GM13976 (cell line): ENCODE measurements at regions not wholly inside any gene's neighbourhood (a gene's known extent, or its start where the extent isn't known, plus 50 kb on each side); places are given as distances from the start of the nearest gene placed in this dataset.

Experiments
- DNase-seq: peaks from one replicate; pipeline ENCODE4 v3.0.0; 2012; ENCODE audit warnings: low spot score
- CTCF ChIP-seq: IDR thresholded peaks from 2 replicates; pipeline ENCODE4 v1.5.1; 2012; ENCODE audit warnings: borderline replicate concordance, mild to moderate bottlenecking; ENCODE audit not compliant: insufficient read depth; ENCODE audit errors: extremely low read depth, missing control alignments, control extremely low read depth
- in situ Hi-C: fragments of 300-500 bp; cut with MboI; formaldehyde crosslinking; loops from one replicate; pipeline ENCODE4 v1.12.0; 2022; ENCODE audit warnings: low sequenced_read_pairs, mixed read lengths, inconsistent platforms; ENCODE audit not compliant: unreplicated experiment

GRCh38 chr12:97616946-97617345 lies 154.3 kb downstream of the RMST start:
- TF ChIP-seq CTCF, result no peak
- DNase-seq, result no peak
- in situ Hi-C loops, result no loop called here

- in situ Hi-C loops, result no loop called here
- TF ChIP-seq CTCF, result no peak
- DNase-seq, result no peak
These were observed 166.4 kb downstream of the RMST start for GRCh38 chr12:97628962-97629361.

- in situ Hi-C loops, result no loop called here
- DNase-seq, result no peak
- TF ChIP-seq CTCF, result no peak
These were observed 166.8 kb downstream of the RMST start for GRCh38 chr12:97629382-97629781.

DNA sequence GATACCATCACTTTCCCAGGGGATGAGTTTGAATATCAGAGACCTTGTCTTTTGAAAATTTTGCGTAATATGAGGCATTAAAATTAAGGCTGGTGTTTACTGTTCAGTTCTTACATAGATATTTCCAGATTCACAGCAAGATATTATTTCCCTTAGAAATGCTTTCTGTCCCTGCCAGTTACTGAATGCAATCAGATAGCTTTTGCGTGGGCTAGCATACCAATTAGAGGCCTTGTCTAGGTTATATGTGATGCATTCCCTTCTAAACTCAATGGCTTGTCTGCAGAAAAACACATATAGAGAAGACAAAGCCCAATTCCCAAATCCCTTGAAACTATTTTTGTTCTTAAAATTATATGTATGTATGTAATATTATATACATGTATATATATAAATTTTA lies 167.8 kb downstream of the RMST start:
- in situ Hi-C loops, result no loop called here
- DNase-seq, result no peak
- TF ChIP-seq CTCF, result no peak

GRCh38 chr12:97630875-97631274 lies 168.3 kb downstream of the RMST start:
- TF ChIP-seq CTCF, result no peak
- in situ Hi-C loops, result no loop called here
- DNase-seq, result no peak

GRCh38 chr12:97637770-97638169 lies 175.2 kb downstream of the RMST start:
- no peak for TF ChIP-seq CTCF
- no peak for DNase-seq
- in situ Hi-C loops, result no loop called here

GRCh38 chr12:97638739-97639138 lies 176.1 kb downstream of the RMST start:
- in situ Hi-C loops, result no loop called here
- DNase-seq, result no peak
- no peak for TF ChIP-seq CTCF
